Loucy (cell line): ENCODE measurements at regions not wholly inside any gene's neighbourhood (a gene's known extent, or its start where the extent isn't known, plus 50 kb on each side); places are given as distances from the start of the nearest gene placed in this dataset.

Source experiments
- H2AFZ ChIP-seq: fragments of 200-600 bp; sonication (generic); 2 replicates; pipeline ENCODE4 v1.6.0; 2016; ENCODE audit warnings: antibody characterized with exemption, mild to moderate bottlenecking, low read length, moderate library complexity
- H3F3A ChIP-seq: fragments of 200-600 bp; 2 replicates; pipeline ENCODE4 v1.6.0; 2016; ENCODE audit warnings: antibody characterized with exemption, low read depth, mild to moderate bottlenecking
- H3K27me3 ChIP-seq: fragments of 200-600 bp; sonication (generic); 2 replicates; pipeline ENCODE4 v1.6.1; 2014; ENCODE audit warnings: low read length, mild to moderate bottlenecking; ENCODE audit not compliant: insufficient read depth, poor library complexity, severe bottlenecking
- H3K36me3 ChIP-seq: fragments of 200-600 bp; sonication (generic); 2 replicates; pipeline ENCODE4 v1.6.1; 2016; ENCODE audit warnings: low read length; ENCODE audit not compliant: insufficient read depth
- H3K4me1 ChIP-seq: fragments of 200-600 bp; sonication (generic); 2 replicates; pipeline ENCODE4 v1.5.1; 2014; ENCODE audit warnings: low read length, mild to moderate bottlenecking; ENCODE audit not compliant: insufficient read depth, poor library complexity, severe bottlenecking
- H3K4me2 ChIP-seq: fragments of 200-600 bp; sonication (generic); 2 replicates; pipeline ENCODE4 v1.6.0; 2014; ENCODE audit warnings: antibody characterized with exemption, low read length, low read depth, mild to moderate bottlenecking; ENCODE audit not compliant: poor library complexity, severe bottlenecking
- H3K4me3 ChIP-seq: fragments of 200-600 bp; sonication (generic); 2 replicates; pipeline ENCODE4 v1.5.1; 2014; ENCODE audit warnings: low read length, mild to moderate bottlenecking, mixed read lengths; ENCODE audit not compliant: poor library complexity, severe bottlenecking
- H3K79me2 ChIP-seq: fragments of 200-600 bp; sonication (generic); 2 replicates; pipeline ENCODE4 v1.6.1; 2014; ENCODE audit warnings: low read length; ENCODE audit not compliant: insufficient read depth
- H3K9ac ChIP-seq: fragments of 200-600 bp; sonication (generic); 2 replicates; pipeline ENCODE4 v1.6.0; 2014; ENCODE audit warnings: mild to moderate bottlenecking, low read depth, low read length, moderate library complexity; ENCODE audit not compliant: poor library complexity, severe bottlenecking
- H3K9me2 ChIP-seq: fragments of 200-600 bp; sonication (generic); replicated peaks from 2 replicates; pipeline ENCODE4 v1.6.1; 2016; ENCODE audit warnings: low read depth, low read length, mixed read lengths
- H3K9me3 ChIP-seq: fragments of 200-600 bp; sonication (generic); 2 replicates; pipeline ENCODE4 v1.6.1; 2014; ENCODE audit warnings: mild to moderate bottlenecking, antibody characterized with exemption, low read length, low read depth; ENCODE audit not compliant: insufficient read depth
- H4K20me1 ChIP-seq: fragments of 200-600 bp; sonication (generic); 2 replicates; pipeline ENCODE4 v1.6.0; 2014; ENCODE audit warnings: antibody characterized with exemption, low read length, mild to moderate bottlenecking; ENCODE audit not compliant: insufficient read depth, poor library complexity, severe bottlenecking
- EZH2phosphoT487 ChIP-seq: fragments of 200-600 bp; IDR thresholded peaks from 2 replicates; pipeline ENCODE4 v1.6.1; 2018; ENCODE audit warnings: antibody characterized with exemption, mild to moderate bottlenecking, moderate library complexity, borderline replicate concordance
- TF ChIP-seq, protein P1 (sequence below): fragments of 200-600 bp; sonication (generic); conservative IDR thresholded peaks from 2 replicates; pipeline ENCODE4 v1.5.1; 2014; ENCODE audit warnings: mild to moderate bottlenecking, antibody characterized with exemption, low read length

DNA sequence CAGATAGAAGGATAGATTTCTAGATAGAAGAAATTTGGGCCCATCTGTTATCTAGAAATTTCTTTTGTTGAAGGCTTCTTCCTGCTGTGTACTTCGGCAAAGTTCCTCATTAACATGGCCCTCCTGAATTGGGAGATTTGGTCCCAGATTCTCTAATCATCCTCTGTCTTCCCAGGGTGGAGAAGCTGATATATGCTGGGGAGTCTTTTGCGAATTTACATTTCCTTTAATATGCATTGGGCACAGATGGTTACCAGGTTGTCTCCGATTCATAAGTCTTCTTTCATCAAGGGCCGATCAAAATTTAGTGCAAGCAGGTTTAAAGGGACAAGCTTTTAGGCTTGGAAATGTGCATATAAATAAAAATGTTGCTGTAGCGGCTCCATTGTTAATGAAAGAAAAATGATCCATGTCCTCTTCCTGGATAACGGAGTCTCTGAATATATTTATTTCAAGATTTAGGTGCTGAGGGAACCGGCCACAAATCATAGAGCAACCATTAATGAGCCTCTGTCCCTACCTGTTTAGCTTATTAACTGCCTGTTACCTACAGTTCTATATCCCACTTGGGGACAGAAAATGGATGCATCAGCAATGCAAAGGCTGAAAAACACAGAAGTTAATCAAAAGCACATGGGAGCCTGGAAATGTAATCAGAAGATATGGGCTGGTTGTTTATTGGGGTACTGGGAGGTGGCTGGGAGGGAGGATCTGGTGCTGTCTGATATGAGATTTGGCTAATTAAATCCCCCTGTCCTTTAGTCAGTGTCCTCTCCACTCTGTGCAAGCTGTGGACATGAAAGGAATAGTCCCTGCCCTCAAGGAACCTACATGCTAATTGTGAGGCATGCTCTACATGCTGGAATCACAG lies 234.7 kb downstream of the MAN2A1 start:
- H3K79me2 ChIP-seq: no peaks in the 10 kb centered on the region
- peaks cover 14% of the 10 kb centered on the region for H3K4me1 ChIP-seq
- TF ChIP-seq EZH2phosphoT487: no peak
- TF ChIP-seq, protein P1, sequence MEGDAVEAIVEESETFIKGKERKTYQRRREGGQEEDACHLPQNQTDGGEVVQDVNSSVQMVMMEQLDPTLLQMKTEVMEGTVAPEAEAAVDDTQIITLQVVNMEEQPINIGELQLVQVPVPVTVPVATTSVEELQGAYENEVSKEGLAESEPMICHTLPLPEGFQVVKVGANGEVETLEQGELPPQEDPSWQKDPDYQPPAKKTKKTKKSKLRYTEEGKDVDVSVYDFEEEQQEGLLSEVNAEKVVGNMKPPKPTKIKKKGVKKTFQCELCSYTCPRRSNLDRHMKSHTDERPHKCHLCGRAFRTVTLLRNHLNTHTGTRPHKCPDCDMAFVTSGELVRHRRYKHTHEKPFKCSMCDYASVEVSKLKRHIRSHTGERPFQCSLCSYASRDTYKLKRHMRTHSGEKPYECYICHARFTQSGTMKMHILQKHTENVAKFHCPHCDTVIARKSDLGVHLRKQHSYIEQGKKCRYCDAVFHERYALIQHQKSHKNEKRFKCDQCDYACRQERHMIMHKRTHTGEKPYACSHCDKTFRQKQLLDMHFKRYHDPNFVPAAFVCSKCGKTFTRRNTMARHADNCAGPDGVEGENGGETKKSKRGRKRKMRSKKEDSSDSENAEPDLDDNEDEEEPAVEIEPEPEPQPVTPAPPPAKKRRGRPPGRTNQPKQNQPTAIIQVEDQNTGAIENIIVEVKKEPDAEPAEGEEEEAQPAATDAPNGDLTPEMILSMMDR: no peak
- no peaks in the 10 kb centered on the region for H3K9me2 ChIP-seq
- H3K4me3 ChIP-seq: no peak overlapping the region
- no peaks in the 10 kb centered on the region for H3K9me3 ChIP-seq
- H3K27me3 ChIP-seq: no peaks in the 10 kb centered on the region
- H2AFZ ChIP-seq: no peak overlapping the region
- no peak overlapping the region for H3K4me2 ChIP-seq
- no peaks in the 10 kb centered on the region for H4K20me1 ChIP-seq
- H3K36me3 ChIP-seq: no peaks in the 10 kb centered on the region
- no peak overlapping the region for H3K9ac ChIP-seq
- no peaks in the 10 kb centered on the region for H3F3A ChIP-seq

DNA sequence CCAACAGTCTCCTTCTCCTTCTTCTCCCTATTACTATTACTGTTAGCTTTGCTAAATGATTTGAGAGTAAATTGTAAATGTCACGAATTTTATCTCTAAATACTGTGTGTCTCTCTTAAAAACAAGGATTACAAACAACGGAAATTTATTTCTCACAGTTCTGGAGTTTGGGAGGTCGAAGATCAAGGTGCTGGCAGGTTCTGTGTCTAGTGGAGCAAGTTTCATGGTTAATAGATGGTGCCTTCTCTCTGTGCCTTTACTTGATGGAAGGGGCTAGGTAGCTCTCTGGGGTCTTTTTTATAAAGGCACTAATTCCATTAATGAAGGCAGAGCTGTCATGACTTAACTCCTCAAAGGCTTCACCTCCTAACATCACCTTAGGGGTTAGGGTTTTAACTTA lies 237.9 kb downstream of the MAN2A1 start:
- H3F3A ChIP-seq: no peaks in the 10 kb centered on the region
- no peaks in the 10 kb centered on the region for H4K20me1 ChIP-seq
- H3K4me1 ChIP-seq: peaks cover 14% of the 10 kb centered on the region
- H3K27me3 ChIP-seq: no peaks in the 10 kb centered on the region
- H3K4me2 ChIP-seq: no peak overlapping the region
- no peak overlapping the region for H3K4me3 ChIP-seq
- H3K79me2 ChIP-seq: no peaks in the 10 kb centered on the region
- no peaks in the 10 kb centered on the region for H3K9me2 ChIP-seq
- no peaks in the 10 kb centered on the region for H3K9me3 ChIP-seq
- no peaks in the 10 kb centered on the region for H3K36me3 ChIP-seq
- H3K9ac ChIP-seq: no peak overlapping the region
- TF ChIP-seq EZH2phosphoT487: no peak
- TF ChIP-seq, protein P1: no peak
- H2AFZ ChIP-seq: no peak overlapping the region

DNA sequence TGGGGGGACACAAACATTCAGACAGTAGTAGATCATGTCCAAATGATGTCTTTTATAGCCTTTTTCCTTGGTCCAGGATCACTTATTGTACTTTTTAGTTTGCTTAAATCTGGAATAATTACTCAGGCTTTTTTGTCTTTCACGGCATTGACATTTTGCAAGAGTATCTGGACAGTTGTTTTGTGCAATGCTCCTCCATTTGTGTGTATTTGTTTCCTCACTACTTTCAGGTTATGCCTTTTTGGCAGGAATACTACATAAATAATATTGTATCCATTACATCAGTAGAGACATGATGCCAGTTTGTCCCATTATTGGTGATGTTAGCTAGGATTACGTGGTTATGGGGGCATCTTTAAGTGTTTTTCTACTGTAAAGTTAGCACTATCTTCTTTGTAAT lies 238.3 kb downstream of the MAN2A1 start:
- Histone ChIP-seq H3K9me2 (no peaks in the 10 kb centered on the region), H3F3A (no peaks in the 10 kb centered on the region)

More for the DNA sequence above, 238.3 kb downstream of the MAN2A1 start:
- Histone ChIP-seq H3K9me3 (no peaks in the 10 kb centered on the region), H3K36me3 (no peaks in the 10 kb centered on the region), H4K20me1 (no peaks in the 10 kb centered on the region), H3K9ac (no peak overlapping the region), H3K79me2 (no peaks in the 10 kb centered on the region), H3K4me2 (no peak overlapping the region), H2AFZ (no peak overlapping the region), H3K4me1 (peaks cover 14% of the 10 kb centered on the region), H3K4me3 (no peak overlapping the region), H3K27me3 (no peaks in the 10 kb centered on the region)
- TF ChIP-seq, protein P1: no peak
- TF ChIP-seq EZH2phosphoT487: no peak
